ENCODE measurements at regions not wholly inside any gene's neighbourhood (a gene's known extent, or its start where the extent isn't known, plus 50 kb on each side); places are given as distances from the start of the nearest gene placed in this dataset.

GRCh38 chr20:24203526-24204183, 215.1 kb upstream of the GGTLC1 start:
- TF ChIP-seq CTCF (conservative IDR thresholded peaks at IDR 0.05; ENCODE audit: low read depth, low read length) (no peak), EZH2 (IDR thresholded peaks at IDR 0.05; ENCODE audit: borderline replicate concordance, low read depth, low read length, poor library complexity, severe bottlenecking) (no peak)

All from A673 (cell line).